ENCODE measurements at regions not wholly inside any gene's neighbourhood (a gene's known extent, or its start where the extent isn't known, plus 50 kb on each side); places are given as distances from the start of the nearest gene placed in this dataset.

- TF ChIP-seq CTCF (IDR thresholded peaks at IDR 0.05) (no peak), POLR2A (IDR thresholded peaks at IDR 0.05) (no peak)
Measured at GRCh38 chr1:201752333-201752732, 76.6 kb upstream of the IPO9 start.

Measured in right lobe of liver (tissue), 4 donors.